Loucy (cell line): ENCODE measurements at regions not wholly inside any gene's neighbourhood (a gene's known extent, or its start where the extent isn't known, plus 50 kb on each side); places are given as distances from the start of the nearest gene placed in this dataset.

Experiments
- H2AFZ ChIP-seq: fragments of 200-600 bp; sonication (generic); 2 replicates; pipeline ENCODE4 v1.6.0; 2016; ENCODE audit warnings: antibody characterized with exemption, mild to moderate bottlenecking, low read length, moderate library complexity
- H3F3A ChIP-seq: fragments of 200-600 bp; 2 replicates; pipeline ENCODE4 v1.6.0; 2016; ENCODE audit warnings: antibody characterized with exemption, low read depth, mild to moderate bottlenecking
- H3K27me3 ChIP-seq: fragments of 200-600 bp; sonication (generic); 2 replicates; pipeline ENCODE4 v1.6.1; 2014; ENCODE audit warnings: low read length, mild to moderate bottlenecking; ENCODE audit not compliant: insufficient read depth, poor library complexity, severe bottlenecking
- H3K36me3 ChIP-seq: fragments of 200-600 bp; sonication (generic); 2 replicates; pipeline ENCODE4 v1.6.1; 2016; ENCODE audit warnings: low read length; ENCODE audit not compliant: insufficient read depth
- H3K4me1 ChIP-seq: fragments of 200-600 bp; sonication (generic); 2 replicates; pipeline ENCODE4 v1.5.1; 2014; ENCODE audit warnings: low read length, mild to moderate bottlenecking; ENCODE audit not compliant: insufficient read depth, poor library complexity, severe bottlenecking
- H3K4me2 ChIP-seq: fragments of 200-600 bp; sonication (generic); 2 replicates; pipeline ENCODE4 v1.6.0; 2014; ENCODE audit warnings: antibody characterized with exemption, low read length, low read depth, mild to moderate bottlenecking; ENCODE audit not compliant: poor library complexity, severe bottlenecking
- H3K4me3 ChIP-seq: fragments of 200-600 bp; sonication (generic); 2 replicates; pipeline ENCODE4 v1.5.1; 2014; ENCODE audit warnings: low read length, mild to moderate bottlenecking, mixed read lengths; ENCODE audit not compliant: poor library complexity, severe bottlenecking
- H3K79me2 ChIP-seq: fragments of 200-600 bp; sonication (generic); 2 replicates; pipeline ENCODE4 v1.6.1; 2014; ENCODE audit warnings: low read length; ENCODE audit not compliant: insufficient read depth
- H3K9ac ChIP-seq: fragments of 200-600 bp; sonication (generic); 2 replicates; pipeline ENCODE4 v1.6.0; 2014; ENCODE audit warnings: mild to moderate bottlenecking, low read depth, low read length, moderate library complexity; ENCODE audit not compliant: poor library complexity, severe bottlenecking
- H3K9me2 ChIP-seq: fragments of 200-600 bp; sonication (generic); replicated peaks from 2 replicates; pipeline ENCODE4 v1.6.1; 2016; ENCODE audit warnings: low read depth, low read length, mixed read lengths
- H3K9me3 ChIP-seq: fragments of 200-600 bp; sonication (generic); 2 replicates; pipeline ENCODE4 v1.6.1; 2014; ENCODE audit warnings: mild to moderate bottlenecking, antibody characterized with exemption, low read length, low read depth; ENCODE audit not compliant: insufficient read depth
- H4K20me1 ChIP-seq: fragments of 200-600 bp; sonication (generic); 2 replicates; pipeline ENCODE4 v1.6.0; 2014; ENCODE audit warnings: antibody characterized with exemption, low read length, mild to moderate bottlenecking; ENCODE audit not compliant: insufficient read depth, poor library complexity, severe bottlenecking
- CTCF ChIP-seq: fragments of 200-600 bp; sonication (generic); conservative IDR thresholded peaks from 2 replicates; pipeline ENCODE4 v1.5.1; 2014; ENCODE audit warnings: mild to moderate bottlenecking, antibody characterized with exemption, low read length
- EZH2phosphoT487 ChIP-seq: fragments of 200-600 bp; IDR thresholded peaks from 2 replicates; pipeline ENCODE4 v1.6.1; 2018; ENCODE audit warnings: antibody characterized with exemption, mild to moderate bottlenecking, moderate library complexity, borderline replicate concordance

GRCh38 chr2:23091019-23091418 is 294.0 kb upstream of the KLHL29 start:
- H3F3A ChIP-seq = no peaks in the 10 kb centered on the region
- no peaks in the 10 kb centered on the region for H3K36me3 ChIP-seq
- H3K27me3 ChIP-seq = no peaks in the 10 kb centered on the region
- H3K79me2 ChIP-seq = no peaks in the 10 kb centered on the region
- no peaks in the 10 kb centered on the region for H3K4me1 ChIP-seq
- no peak overlapping the region for H3K4me2 ChIP-seq
- H3K9ac ChIP-seq = no peak overlapping the region
- TF ChIP-seq EZH2phosphoT487 = no peak
- TF ChIP-seq CTCF = no peak
- no peak overlapping the region for H2AFZ ChIP-seq
- no peaks in the 10 kb centered on the region for H4K20me1 ChIP-seq
- H3K9me2 ChIP-seq = no peaks in the 10 kb centered on the region
- H3K9me3 ChIP-seq = peaks cover 3% of the 10 kb centered on the region; the same call in 1 of the 2 replicates
- H3K4me3 ChIP-seq = no peak overlapping the region

GRCh38 chr2:23091900-23092299 is 293.1 kb upstream of the KLHL29 start:
- Histone ChIP-seq H3K9me3 (peaks cover 3% of the 10 kb centered on the region; the same call in 1 of the 2 replicates), H3F3A (no peaks in the 10 kb centered on the region), H2AFZ (no peak overlapping the region), H3K4me2 (no peak overlapping the region), H4K20me1 (no peaks in the 10 kb centered on the region), H3K4me3 (no peak overlapping the region), H3K4me1 (no peaks in the 10 kb centered on the region), H3K9me2 (no peaks in the 10 kb centered on the region), H3K36me3 (no peaks in the 10 kb centered on the region), H3K9ac (no peak overlapping the region), H3K27me3 (no peaks in the 10 kb centered on the region), H3K79me2 (no peaks in the 10 kb centered on the region)
- no peak for TF ChIP-seq CTCF
- TF ChIP-seq EZH2phosphoT487 = no peak

- Histone ChIP-seq H3K4me2 (no peak overlapping the region), H3K9me2 (no peaks in the 10 kb centered on the region), H2AFZ (no peak overlapping the region), H4K20me1 (no peaks in the 10 kb centered on the region), H3K9me3 (no peaks in the 10 kb centered on the region), H3K4me1 (no peaks in the 10 kb centered on the region), H3K79me2 (no peaks in the 10 kb centered on the region), H3K27me3 (no peaks in the 10 kb centered on the region), H3K4me3 (no peak overlapping the region), H3K9ac (no peak overlapping the region), H3K36me3 (no peaks in the 10 kb centered on the region), H3F3A (no peaks in the 10 kb centered on the region)
- TF ChIP-seq CTCF = no peak
- no peak for TF ChIP-seq EZH2phosphoT487
Observed at GRCh38 chr2:23092831-23093230, 292.1 kb upstream of the KLHL29 start.
